Ovary (tissue), 7 donors: ENCODE measurements at regions not wholly inside any gene's neighbourhood (a gene's known extent, or its start where the extent isn't known, plus 50 kb on each side); places are given as distances from the start of the nearest gene placed in this dataset.
"Not testable (repeated sequence)": the region's sequence is repeated elsewhere in the genome, so short reads cannot be mapped to it uniquely, and the experiment has no call there.

Experiments used
- DNase-seq, 5 donors: peaks; one replicate each; pipeline ENCODE4 v3.0.0-alpha.2; 2019 to 2020
- H3K27ac ChIP-seq, 2 donors: fragments of 200-600 bp; one replicate each; pipeline versions ENCODE4 v1.5.1 to v1.8.0; 2019 to 2022
- H3K27me3 ChIP-seq: fragments of 200-600 bp; one replicate; pipeline ENCODE4 v1.8.0; 2022
- H3K36me3 ChIP-seq: fragments of 200-600 bp; sonication (generic); one replicate; pipeline ENCODE4 v1.5.1; 2019
- H3K4me1 ChIP-seq: one replicate; pipeline ENCODE4 v1.8.1; 2013; ENCODE audit warnings: mild to moderate bottlenecking, moderate library complexity; ENCODE audit not compliant: insufficient read depth
- H3K4me3 ChIP-seq: fragments of 200-600 bp; sonication (generic); one replicate; pipeline ENCODE4 v1.5.1; 2017
- H3K9me3 ChIP-seq, 2 donors: fragments of 200-600 bp in 1 of 2; sonication (generic) in 1 of 2; one replicate each; pipeline versions ENCODE4 v1.5.1 to v1.8.1; 2013 to 2019; ENCODE audit warnings: mild to moderate bottlenecking in 1 of 2, moderate library complexity in 1 of 2
- EP300 ChIP-seq: sonication (generic); formaldehyde crosslinking; IDR thresholded peaks from one replicate; pipeline ENCODE4 v1.6.1; 2017; ENCODE audit warnings: antibody characterized with exemption
- POLR2A ChIP-seq: fragments of 450-650 bp; IDR thresholded peaks from one replicate; pipeline ENCODE4 v1.6.1; 2017; ENCODE audit warnings: antibody characterized with exemption, mild to moderate bottlenecking, moderate library complexity
- WGBS, 3 donors: extraction: QIAGEN DNeasy Blood & Tissue Kit in 1 of 3; methylation state at CpG; one replicate each; pipeline versions ENCODE4 v1.1.5 to v1.1.7; 2013 to 2017; 5-methylcytosine and 5-hydroxymethylcytosine counted together
- intact Hi-C, 4 donors: fragments of 100-400 bp; cut with DNase I; formaldehyde crosslinking; loops; one replicate each; pipeline versions ENCODE4 v1.11.0 to v1.15.1; 2022 to 2023
- TF ChIP-seq, protein P1 (sequence below), 3 donors: fragments of 450-650 bp in 2 of 3; fragments of 200-600 bp in 1 of 3; IDR thresholded peaks; one replicate each; pipeline versions ENCODE4 v1.5.1 to v1.8.0; 2016 to 2022; ENCODE audit warnings: antibody characterized with exemption in 3 of 3, mild to moderate bottlenecking in 1 of 3
- donor health status: DM: no; HTN: no; CAD: no; lungs with moderate emphysema.
- donor health status: DM: no; HTN: no; CAD: no.
- donor health status: Bipolar disorder and iron deficiency.
- donor health status: DM: no; HTN: no; CAD: no.
- donor health status: DM: yes; HTN: yes; CAD: no.

DNA sequence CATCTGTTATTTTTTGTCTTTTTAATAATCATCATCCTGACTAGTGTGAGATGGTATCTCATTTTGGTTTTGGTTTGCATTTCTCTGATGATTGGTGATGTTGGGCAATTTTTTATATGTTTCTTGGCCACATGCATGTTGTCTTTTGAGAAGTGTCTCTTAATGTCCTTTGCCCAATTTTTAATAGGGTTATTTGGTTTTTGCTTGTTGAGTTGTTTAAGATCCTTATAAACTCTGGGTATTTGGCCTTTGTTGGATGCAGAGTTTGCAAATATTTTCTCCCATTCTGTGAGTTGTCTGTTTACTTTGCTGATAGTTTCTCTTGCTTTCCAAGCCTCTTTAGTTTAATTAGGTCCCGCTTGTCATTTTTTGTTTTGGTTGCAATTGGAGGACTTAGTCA, 152.1 kb upstream of the MED14 start:
- TF ChIP-seq POLR2A = no peak
- no peak for TF ChIP-seq EP300
- TF ChIP-seq, protein P1, sequence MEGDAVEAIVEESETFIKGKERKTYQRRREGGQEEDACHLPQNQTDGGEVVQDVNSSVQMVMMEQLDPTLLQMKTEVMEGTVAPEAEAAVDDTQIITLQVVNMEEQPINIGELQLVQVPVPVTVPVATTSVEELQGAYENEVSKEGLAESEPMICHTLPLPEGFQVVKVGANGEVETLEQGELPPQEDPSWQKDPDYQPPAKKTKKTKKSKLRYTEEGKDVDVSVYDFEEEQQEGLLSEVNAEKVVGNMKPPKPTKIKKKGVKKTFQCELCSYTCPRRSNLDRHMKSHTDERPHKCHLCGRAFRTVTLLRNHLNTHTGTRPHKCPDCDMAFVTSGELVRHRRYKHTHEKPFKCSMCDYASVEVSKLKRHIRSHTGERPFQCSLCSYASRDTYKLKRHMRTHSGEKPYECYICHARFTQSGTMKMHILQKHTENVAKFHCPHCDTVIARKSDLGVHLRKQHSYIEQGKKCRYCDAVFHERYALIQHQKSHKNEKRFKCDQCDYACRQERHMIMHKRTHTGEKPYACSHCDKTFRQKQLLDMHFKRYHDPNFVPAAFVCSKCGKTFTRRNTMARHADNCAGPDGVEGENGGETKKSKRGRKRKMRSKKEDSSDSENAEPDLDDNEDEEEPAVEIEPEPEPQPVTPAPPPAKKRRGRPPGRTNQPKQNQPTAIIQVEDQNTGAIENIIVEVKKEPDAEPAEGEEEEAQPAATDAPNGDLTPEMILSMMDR (IDR thresholded peaks at IDR 0.05) = no peak
- Histone ChIP-seq H3K4me1 (no peaks in the 10 kb centered on the region), H3K4me3 (no peak overlapping the region), H3K9me3 (peaks cover 0 to 3% of the 10 kb centered on the region in 2 donors), H3K27me3 (no peaks in the 10 kb centered on the region), H3K27ac (no peak overlapping the region), H3K36me3 (no peaks in the 10 kb centered on the region)
- intact Hi-C loops = no loop called here
- no peak for DNase-seq
- WGBS, 3 donors = 56 to 73% (median 64%) methylated on average over 1 of the region's 1 CpG

DNA sequence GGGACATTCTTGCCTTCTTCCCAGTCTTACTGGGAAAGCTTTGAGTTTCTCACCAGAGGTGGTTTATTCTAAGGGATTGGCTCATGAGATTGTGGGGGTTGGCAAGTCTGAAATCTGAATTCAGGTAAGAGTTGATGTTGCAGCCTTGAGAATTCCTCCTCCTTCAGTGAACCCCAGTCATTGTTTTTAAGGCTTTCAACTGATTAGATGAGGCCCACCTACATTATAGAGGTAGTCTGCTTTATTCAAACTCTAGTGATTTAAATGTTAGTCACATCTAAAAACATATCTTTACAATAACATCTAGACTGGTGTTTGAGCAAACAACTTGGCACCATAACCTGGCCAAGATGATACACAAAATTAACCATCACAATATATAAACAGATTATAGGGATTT, 156.5 kb upstream of the MED14 start:
- no peaks in the 10 kb centered on the region for H3K27me3 ChIP-seq
- H3K27ac ChIP-seq = no peak overlapping the region
- no peak for DNase-seq
- H3K9me3 ChIP-seq = peaks cover 0 to 3% of the 10 kb centered on the region in 2 donors
- intact Hi-C loops = no loop called here
- TF ChIP-seq EP300 = no peak
- no peak overlapping the region for H3K4me3 ChIP-seq
- no peaks in the 10 kb centered on the region for H3K36me3 ChIP-seq
- H3K4me1 ChIP-seq = no peaks in the 10 kb centered on the region

DNA sequence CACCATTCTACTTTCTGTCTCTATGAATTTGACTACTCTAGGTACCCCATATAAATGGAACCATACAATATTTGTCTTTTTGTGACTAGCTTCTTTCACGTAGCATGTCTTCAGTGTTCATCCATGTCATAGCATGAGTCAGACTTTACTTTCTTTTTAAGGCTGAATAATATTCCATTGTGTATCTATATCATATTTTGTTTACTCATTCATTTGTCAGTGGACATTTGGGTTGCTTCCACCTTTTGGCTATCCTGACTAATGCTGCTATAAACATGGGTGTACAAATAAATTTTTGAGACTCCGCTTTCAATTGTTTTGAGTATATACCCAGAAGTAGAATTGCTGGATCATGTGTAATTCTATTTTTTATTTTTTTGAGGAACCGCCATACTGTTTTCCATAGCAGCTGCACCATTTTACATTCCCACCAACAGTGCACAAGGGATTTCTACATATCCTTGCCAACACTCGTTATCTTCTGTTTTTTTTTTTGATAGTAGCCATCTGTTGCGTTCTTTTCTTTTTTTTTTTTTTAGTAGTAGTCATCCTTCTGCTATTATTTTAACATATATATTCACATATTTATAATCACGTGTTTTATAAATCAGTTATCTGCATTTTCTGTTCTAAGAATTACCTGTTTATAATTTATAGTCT, 158.0 kb upstream of the MED14 start:
- 45 to 58% (median 51%) methylated on average over 6 of the region's 6 CpGs for WGBS, 3 donors
- intact Hi-C loops = no loop called here
- TF ChIP-seq EP300 (no peak), POLR2A (no peak)
- TF ChIP-seq, protein P1 (IDR thresholded peaks at IDR 0.05) = no peak
- H3K27me3 ChIP-seq = no peaks in the 10 kb centered on the region
- H3K27ac ChIP-seq = no peak overlapping the region
- H3K4me1 ChIP-seq = no peaks in the 10 kb centered on the region
- H3K36me3 ChIP-seq = no peaks in the 10 kb centered on the region
- DNase-seq = no peak
- H3K9me3 ChIP-seq = peaks cover 0 to 3% of the 10 kb centered on the region in 2 donors
- H3K4me3 ChIP-seq = no peak overlapping the region

DNA sequence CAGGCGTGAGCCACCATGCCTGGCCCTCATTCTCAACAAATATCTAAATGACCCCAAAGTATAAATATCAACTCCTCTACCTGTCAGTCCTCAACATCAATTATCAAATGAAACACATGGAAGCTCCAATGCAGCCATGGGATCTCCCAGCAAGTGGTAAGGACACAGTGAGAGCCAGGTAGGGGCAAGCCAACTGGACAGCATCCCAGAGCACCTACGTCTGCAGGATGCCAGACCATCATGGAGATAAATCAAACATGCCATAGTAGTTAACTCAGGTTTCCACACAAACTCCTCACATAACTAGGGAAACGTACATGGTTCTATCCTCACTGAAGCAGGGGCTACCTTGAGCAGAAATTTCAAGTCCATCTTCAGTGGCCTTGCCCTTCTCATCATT, 159.9 kb upstream of the MED14 start:
- TF ChIP-seq, protein P1 (IDR thresholded peaks at IDR 0.05) = no peak
- TF ChIP-seq EP300 (no peak), POLR2A (no peak)
- Histone ChIP-seq H3K27ac (no peak overlapping the region), H3K4me1 (no peaks in the 10 kb centered on the region), H3K27me3 (no peaks in the 10 kb centered on the region), H3K9me3 (peaks cover 0 to 3% of the 10 kb centered on the region in 2 donors), H3K4me3 (no peak overlapping the region), H3K36me3 (no peaks in the 10 kb centered on the region)
- WGBS, 3 donors = 76 to 79% (median 78%) methylated on average over 3 of the region's 3 CpGs
- intact Hi-C loops = no loop called here
- DNase-seq = no peak

DNA sequence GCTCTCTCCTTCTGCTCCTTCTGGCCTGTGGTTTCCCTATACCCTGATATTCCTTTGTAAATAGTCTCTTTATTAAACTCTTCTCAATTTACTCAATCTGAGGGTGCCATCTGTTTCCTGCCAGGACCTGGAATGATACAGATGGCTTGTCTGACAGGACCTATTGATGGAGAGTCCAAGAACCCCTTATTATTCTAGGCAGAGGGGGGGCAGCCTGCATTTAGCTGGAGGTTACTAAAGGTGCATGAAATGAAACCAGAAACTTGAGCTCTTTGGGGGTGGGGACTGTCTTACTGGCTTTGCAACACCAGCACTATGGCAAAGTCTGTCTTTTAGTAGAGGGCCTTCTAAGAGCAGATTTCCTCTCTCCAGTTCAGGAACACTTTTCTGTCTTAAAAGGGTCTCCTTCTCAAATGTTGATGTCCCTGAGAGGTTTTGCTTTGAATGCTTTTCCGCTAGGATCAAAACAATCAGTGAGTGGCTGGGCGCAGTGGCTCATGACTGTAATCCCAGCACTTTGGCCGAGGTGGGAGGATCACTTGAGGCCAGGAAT, 162.5 kb upstream of the MED14 start:
- no peak for DNase-seq
- Histone ChIP-seq H3K27me3 (no peaks in the 10 kb centered on the region), H3K36me3 (no peaks in the 10 kb centered on the region), H3K4me3 (no peak overlapping the region), H3K9me3 (no peaks in the 10 kb centered on the region), H3K4me1 (no peaks in the 10 kb centered on the region), H3K27ac (no peak overlapping the region)
- WGBS, 3 donors = 76 to 85% (median 76%) methylated on average over 3 of the region's 3 CpGs
- intact Hi-C loops = no loop called here
- TF ChIP-seq, protein P1 (IDR thresholded peaks at IDR 0.05) = no peak
- no peak for TF ChIP-seq POLR2A
- no peak for TF ChIP-seq EP300

DNA sequence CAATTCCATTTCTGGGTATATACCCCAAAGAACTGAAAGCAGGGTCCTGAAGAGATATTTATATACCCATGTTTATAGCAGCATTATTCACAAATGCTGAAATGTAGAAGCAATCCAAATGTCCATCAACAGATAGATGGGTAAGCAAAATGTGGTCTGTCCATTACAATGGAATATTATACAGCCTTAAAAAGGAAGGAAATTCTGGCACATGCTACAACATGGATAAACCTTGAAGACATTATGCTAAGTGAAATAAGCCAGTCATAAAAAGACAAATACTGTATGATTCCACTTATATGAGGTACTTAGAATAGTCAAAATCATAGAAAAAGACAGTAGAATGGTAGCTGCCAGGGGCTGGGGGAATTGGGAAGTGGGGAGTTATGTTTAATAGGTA, 169.4 kb upstream of the MED14 start:
- H3K4me3 ChIP-seq, H3K36me3 ChIP-seq, H3K4me1 ChIP-seq, H3K9me3 ChIP-seq, H3K27me3 ChIP-seq, intact Hi-C loops, H3K27ac ChIP-seq, DNase-seq: not testable (repeated sequence)
